ENCODE measurements at regions not wholly inside any gene's neighbourhood (a gene's known extent, or its start where the extent isn't known, plus 50 kb on each side); places are given as distances from the start of the nearest gene placed in this dataset.

GRCh38 chr15:91783451-91783850 is 70.1 kb upstream of the SLCO3A1 start:
- H3K9ac ChIP-seq (ENCODE audit: low read depth in 1 of 2, low read length in 2 of 2), result no peak overlapping the region
- H3K27ac ChIP-seq (ENCODE audit: low read depth in 1 of 2, low read length in 2 of 2), result no peak overlapping the region
- no peak for DNase-seq (ENCODE audit: low spot score)
- TF ChIP-seq ZBTB33 (IDR thresholded peaks at IDR 0.05) (no peak), HNF4G (IDR thresholded peaks at IDR 0.05) (no peak), SP1 (IDR thresholded peaks at IDR 0.05) (no peak), FOXA1 (IDR thresholded peaks at IDR 0.05) (no peak), JUND (IDR thresholded peaks at IDR 0.05) (no peak), ATF3 (IDR thresholded peaks at IDR 0.05) (no peak), RAD21 (IDR thresholded peaks at IDR 0.05) (no peak), REST (IDR thresholded peaks at IDR 0.05) (no peak), EGR1 (IDR thresholded peaks at IDR 0.05; ENCODE audit: low read depth in 2 of 2) (no peak), NR2F2 (IDR thresholded peaks at IDR 0.05) (no peak), CTCF (IDR thresholded peaks at IDR 0.05; ENCODE audit: low read depth, low read length, missing input control) (no peak), MAX (IDR thresholded peaks at IDR 0.05) (no peak)
- H3K36me3 ChIP-seq (ENCODE audit: control insufficient read depth in 4 of 4, insufficient read depth in 3 of 4, low read depth in 1 of 4, low read length in 3 of 4), result no peaks in the 10 kb centered on the region
- H3K27me3 ChIP-seq (ENCODE audit: control insufficient read depth in 4 of 4, insufficient read depth in 4 of 4, low read length in 3 of 4), result no peaks in the 10 kb centered on the region
- no peaks in the 10 kb centered on the region for H3K9me3 ChIP-seq (ENCODE audit: control insufficient read depth in 4 of 4, low read length in 3 of 4)
- no peak overlapping the region for H3K4me3 ChIP-seq (ENCODE audit: low read depth in 1 of 3, low read length in 3 of 3)
- no peaks in the 10 kb centered on the region for H3K4me1 ChIP-seq (ENCODE audit: control insufficient read depth in 4 of 4, insufficient read depth in 4 of 4, low read length in 3 of 4)

GRCh38 chr15:91784973-91785709 is 68.4 kb upstream of the SLCO3A1 start:
- Histone ChIP-seq H3K9ac (ENCODE audit: low read depth in 1 of 2, low read length in 2 of 2) (no peak overlapping the region), H3K36me3 (ENCODE audit: control insufficient read depth in 4 of 4, insufficient read depth in 3 of 4, low read depth in 1 of 4, low read length in 3 of 4) (no peaks in the 10 kb centered on the region), H3K27ac (ENCODE audit: low read depth in 1 of 2, low read length in 2 of 2) (no peak overlapping the region), H3K27me3 (ENCODE audit: control insufficient read depth in 4 of 4, insufficient read depth in 4 of 4, low read length in 3 of 4) (no peaks in the 10 kb centered on the region), H3K4me3 (ENCODE audit: low read depth in 1 of 3, low read length in 3 of 3) (no peak overlapping the region), H3K4me1 (ENCODE audit: control insufficient read depth in 4 of 4, insufficient read depth in 4 of 4, low read length in 3 of 4) (no peaks in the 10 kb centered on the region), H3K9me3 (ENCODE audit: control insufficient read depth in 4 of 4, low read length in 3 of 4) (no peaks in the 10 kb centered on the region)
- TF ChIP-seq MAX (IDR thresholded peaks at IDR 0.05) (no peak), NR2F2 (IDR thresholded peaks at IDR 0.05) (no peak), HNF4A (conservative IDR thresholded peaks at IDR 0.05) (no peak), FOXA2 (IDR thresholded peaks at IDR 0.05) (no peak), FOXA1 (IDR thresholded peaks at IDR 0.05) (no peak), GABPA (IDR thresholded peaks at IDR 0.05 in 1 of 2, conservative IDR thresholded peaks at IDR 0.05 in 1 of 2) (no peak), CTCF (IDR thresholded peaks at IDR 0.05; ENCODE audit: low read depth, low read length, missing input control) (no peak), JUND (IDR thresholded peaks at IDR 0.05) (no peak)
- no peak for DNase-seq (ENCODE audit: low spot score)
- 90% methylated on average over 4 of the region's 4 CpGs for WGBS
